GM20000 (cell line): ENCODE measurements at regions not wholly inside any gene's neighbourhood (a gene's known extent, or its start where the extent isn't known, plus 50 kb on each side); places are given as distances from the start of the nearest gene placed in this dataset.

Experiments
- DNase-seq: peaks from one replicate; pipeline ENCODE4 v3.0.0; 2012; ENCODE audit warnings: low spot score
- CTCF ChIP-seq: IDR thresholded peaks from 2 replicates; pipeline ENCODE4 v1.5.1; 2012; ENCODE audit warnings: mild to moderate bottlenecking, control low read depth; ENCODE audit errors: extremely low read depth, missing control alignments

DNA sequence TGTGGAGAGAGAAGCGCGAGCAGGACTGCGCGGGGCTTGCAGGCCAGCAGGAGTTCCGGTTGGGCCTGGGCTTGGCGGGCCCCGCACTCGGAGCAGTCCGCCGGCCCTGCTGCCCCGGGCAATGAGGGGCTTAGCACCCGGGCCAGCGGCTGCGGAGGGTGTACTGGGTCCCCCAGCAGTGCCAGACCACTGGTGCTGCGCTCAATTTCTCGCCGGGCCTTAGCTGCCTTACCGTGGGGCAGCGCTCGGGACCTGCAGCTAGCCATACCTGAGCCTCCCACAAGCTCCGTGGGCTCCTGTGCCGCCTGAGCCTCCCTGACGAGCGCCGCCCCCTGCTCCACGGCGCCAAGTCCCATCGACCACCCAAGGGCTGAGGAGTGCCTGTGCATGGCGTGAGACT lies 89.0 kb upstream of the MBOAT1 start:
- no peak for TF ChIP-seq CTCF
- DNase-seq: no peak

GRCh38 chr6:20302168-20302567 lies 89.9 kb upstream of the MBOAT1 start:
- no peak for DNase-seq

DNA sequence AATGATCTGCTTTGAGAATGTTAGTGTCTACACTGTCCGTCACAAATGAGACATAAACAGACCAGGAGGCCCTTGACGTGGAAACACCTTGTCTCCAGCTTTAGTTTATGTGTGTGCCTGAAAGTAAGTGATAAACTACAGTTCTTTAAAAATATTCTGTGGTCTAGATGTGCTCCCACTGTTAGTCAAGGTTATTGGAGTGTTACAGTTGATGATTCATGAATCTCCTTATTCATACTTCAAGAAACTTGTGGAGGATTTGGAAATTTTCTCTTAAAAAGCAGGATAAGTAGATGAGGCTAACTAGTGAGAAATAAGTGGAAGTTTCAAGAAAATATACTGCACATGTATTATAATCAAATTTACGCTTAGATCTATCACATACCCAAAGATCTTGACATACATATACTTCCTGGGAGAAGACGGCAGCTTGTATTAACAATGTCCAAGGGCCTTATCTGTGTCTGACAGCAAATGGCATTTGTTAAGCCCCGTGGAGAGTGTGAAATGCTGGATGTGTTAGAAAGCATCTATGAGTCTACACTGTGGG lies 90.5 kb upstream of the MBOAT1 start:
- TF ChIP-seq CTCF: no peak
- no peak for DNase-seq

More at GRCh38 chr6:20302168-20302567, 89.9 kb upstream of the MBOAT1 start:
- no peak for TF ChIP-seq CTCF

GRCh38 chr6:20306491-20306890 lies 94.2 kb upstream of the MBOAT1 start:
- DNase-seq: no peak
- TF ChIP-seq CTCF: no peak

DNA sequence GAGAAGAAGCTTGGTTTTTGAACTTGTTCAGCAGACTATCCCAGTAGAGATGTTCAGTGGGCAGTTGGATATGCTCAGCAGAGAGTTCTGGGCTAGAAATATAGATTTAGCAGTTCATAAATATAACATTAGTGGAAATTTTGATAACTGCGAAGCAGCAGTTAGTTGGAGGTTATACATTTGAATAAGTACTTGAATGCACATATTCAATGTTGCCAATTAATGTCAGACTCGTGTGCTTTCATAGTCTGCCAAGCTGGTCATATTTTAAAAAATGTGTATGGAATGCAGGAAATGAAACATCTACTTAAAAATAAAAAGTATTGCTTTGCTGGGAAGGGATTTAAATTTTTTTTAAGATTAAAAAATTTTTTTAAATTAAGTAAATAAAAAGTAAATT lies 92.5 kb upstream of the E2F3 start:
- no peak for TF ChIP-seq CTCF
- DNase-seq: no peak

GRCh38 chr6:20310185-20310584 lies 91.5 kb upstream of the E2F3 start:
- TF ChIP-seq CTCF: no peak

GRCh38 chr6:20312606-20313005 lies 89.1 kb upstream of the E2F3 start:
- no peak for TF ChIP-seq CTCF
- no peak for DNase-seq

More at GRCh38 chr6:20310185-20310584, 91.5 kb upstream of the E2F3 start:
- no peak for DNase-seq
